SK-N-SH (cell line): ENCODE measurements at regions not wholly inside any gene's neighbourhood (a gene's known extent, or its start where the extent isn't known, plus 50 kb on each side); places are given as distances from the start of the nearest gene placed in this dataset.

Experiments used
- CTCF ChIA-PET: fragments of 300-600, 350-600 bp; formaldehyde crosslinking; extraction: SDS; loops from one replicate; lab custom pipeline; 2021; lab: Yijun Ruan, JAX
- POLR2A ChIA-PET: fragments of 350-600 bp; sonication (Branson Sonifier 250); formaldehyde crosslinking; extraction: SDS; loops from one replicate; lab custom pipeline; 2020; ENCODE audit warnings: antibody characterized with exemption, inconsistent platforms; lab: Yijun Ruan, JAX
- DNase-seq: peaks from one replicate; pipeline ENCODE4 v3.0.0; 2012
- H2AFZ ChIP-seq: fragments of 200-600 bp; sonication (generic); 2 replicates; pipeline ENCODE4 v1.8.1; 2016; ENCODE audit warnings: antibody characterized with exemption, mild to moderate bottlenecking, low read depth
- H3F3A ChIP-seq: fragments of 200-600 bp; sonication (generic); replicated peaks from 2 replicates; pipeline ENCODE3; 2016; ENCODE audit warnings: antibody characterized with exemption, mild to moderate bottlenecking; ENCODE audit not compliant: insufficient read depth
- H3K27ac ChIP-seq, 2 experiments: fragments of 200-500 bp in 1 of 2; fragments of 200-600 bp in 1 of 2; sonication (Bioruptor generic) in 1 of 2; sonication (generic), shearing (Covaris generic) in 1 of 2; 2 replicates each; pipeline versions ENCODE4 v1.5.1 to v1.6.1; 2014 to 2016; ENCODE audit warnings: low read depth in 2 of 2, inconsistent platforms in 1 of 2, low read length in 1 of 2, mild to moderate bottlenecking in 1 of 2, mixed read lengths in 1 of 2
- H3K27me3 ChIP-seq: fragments of 200-600 bp; sonication (generic), shearing (Covaris generic); 2 replicates; pipeline ENCODE4 v1.6.1; 2016; ENCODE audit warnings: mixed run types; ENCODE audit not compliant: insufficient read depth
- H3K36me3 ChIP-seq, 2 experiments: fragments of 200-500 bp in 1 of 2; fragments of 200-600 bp in 1 of 2; sonication (Bioruptor generic) in 1 of 2; sonication (generic) in 1 of 2; replicated peaks in 1 of 2; 2 replicates each; pipeline versions ENCODE3 to v1.5.1; 2014 to 2016; ENCODE audit warnings: low read length in 1 of 2, mild to moderate bottlenecking in 1 of 2; ENCODE audit not compliant: insufficient read depth in 2 of 2, control insufficient read depth in 1 of 2
- H3K4me1 ChIP-seq, 2 experiments: fragments of 200-500 bp in 1 of 2; fragments of 200-600 bp in 1 of 2; sonication (Bioruptor generic) in 1 of 2; sonication (generic), shearing (Covaris generic) in 1 of 2; 2 replicates each; pipeline versions ENCODE4 v1.5.1 to v1.6.1; 2014 to 2016; ENCODE audit warnings: low read depth in 1 of 2, low read length in 1 of 2, mixed run types in 1 of 2; ENCODE audit not compliant: insufficient read depth in 2 of 2, control insufficient read depth in 1 of 2
- H3K4me2 ChIP-seq: fragments of 200-600 bp; sonication (generic), shearing (Covaris generic); 2 replicates; pipeline ENCODE4 v1.6.1; 2017; ENCODE audit warnings: mixed run types
- H3K4me3 ChIP-seq, 2 experiments: fragments of 200-500 bp in 1 of 2; fragments of 200-600 bp in 1 of 2; sonication (Bioruptor generic) in 1 of 2; sonication (generic), shearing (Covaris generic) in 1 of 2; 2 replicates each; pipeline versions ENCODE4 v1.5.1 to v1.8.1; 2014 to 2016; ENCODE audit warnings: low read depth in 2 of 2, inconsistent platforms in 1 of 2, low read length in 1 of 2, mild to moderate bottlenecking in 1 of 2, mixed read lengths in 1 of 2, moderate library complexity in 1 of 2
- H3K79me2 ChIP-seq: fragments of 200-600 bp; sonication (generic); 2 replicates; pipeline ENCODE4 v1.8.1; 2017; ENCODE audit warnings: mild to moderate bottlenecking; ENCODE audit not compliant: insufficient read depth
- H3K9ac ChIP-seq: fragments of 200-600 bp; sonication (generic); 2 replicates; pipeline ENCODE4 v1.6.1; 2017; ENCODE audit warnings: mixed run types
- H3K9me2 ChIP-seq: fragments of 200-600 bp; sonication (generic); 2 replicates; pipeline ENCODE4 v1.6.1; 2017; ENCODE audit warnings: mixed run types
- H3K9me3 ChIP-seq: fragments of 200-600 bp; sonication (generic); 2 replicates; pipeline ENCODE4 v1.6.1; 2017; ENCODE audit warnings: mixed run types, mild to moderate bottlenecking, moderate library complexity
- H4K20me1 ChIP-seq: fragments of 200-600 bp; sonication (generic); 2 replicates; pipeline ENCODE4 v1.6.1; 2017; ENCODE audit warnings: mild to moderate bottlenecking, mixed run types; ENCODE audit not compliant: insufficient read depth
- CHD2 ChIP-seq: fragments of 150-350 bp; IDR thresholded peaks from 2 replicates; pipeline ENCODE4 v1.6.1; 2018; ENCODE audit warnings: low read length; ENCODE audit not compliant: partially characterized antibody
- ELF1 ChIP-seq: IDR thresholded peaks from 2 replicates; pipeline ENCODE4 v1.4.0; 2012
- FOSL2 ChIP-seq: IDR thresholded peaks from 2 replicates; pipeline ENCODE4 v1.4.0; 2012; ENCODE audit warnings: low read depth, mild to moderate bottlenecking, moderate library complexity, borderline replicate concordance
- JUND ChIP-seq: IDR thresholded peaks from 2 replicates; pipeline ENCODE4 v1.4.0; 2012
- MEF2A ChIP-seq: IDR thresholded peaks from 2 replicates; pipeline ENCODE4 v1.4.0; 2012; ENCODE audit warnings: low read depth, borderline replicate concordance
- NFIC ChIP-seq: IDR thresholded peaks from 2 replicates; pipeline ENCODE4 v1.4.0; 2012; ENCODE audit warnings: borderline replicate concordance
- RXRA ChIP-seq: IDR thresholded peaks from 2 replicates; pipeline ENCODE4 v1.4.0; 2012; ENCODE audit warnings: low read depth, mild to moderate bottlenecking, borderline replicate concordance
- SMC3 ChIP-seq: IDR thresholded peaks from 2 replicates; pipeline ENCODE4 v1.6.1; 2012; ENCODE audit warnings: low read depth, low read length, improper control_type of control experiment
- TAF1 ChIP-seq: IDR thresholded peaks from 2 replicates; pipeline ENCODE4 v1.6.1; 2012; ENCODE audit warnings: low read depth, mild to moderate bottlenecking, low read length, moderate library complexity, borderline replicate concordance
- TCF12 ChIP-seq: IDR thresholded peaks from 2 replicates; pipeline ENCODE4 v1.4.0; 2012
- YY1 ChIP-seq: IDR thresholded peaks from 2 replicates; pipeline ENCODE4 v1.4.0; 2012; ENCODE audit warnings: low read depth, mild to moderate bottlenecking
- WGBS: methylation state at CpG from one replicate; pipeline ENCODE4 v1.1.6; 2017; ENCODE audit warnings: low lambda C conversion rate; 5-methylcytosine and 5-hydroxymethylcytosine counted together
- TF ChIP-seq, protein P1 (sequence below): fragments of 150-350 bp; IDR thresholded peaks from 2 replicates; pipeline ENCODE4 v1.6.1; 2016; ENCODE audit warnings: mild to moderate bottlenecking, low read depth, low read length
- TF ChIP-seq, protein P2 (sequence below): IDR thresholded peaks from 2 replicates; pipeline ENCODE4 v1.4.0; 2012; ENCODE audit warnings: low read depth, borderline replicate concordance
- TF ChIP-seq, protein P3 (sequence below): IDR thresholded peaks from 2 replicates; pipeline ENCODE4 v1.4.0; 2012; ENCODE audit warnings: low read depth, borderline replicate concordance

DNA sequence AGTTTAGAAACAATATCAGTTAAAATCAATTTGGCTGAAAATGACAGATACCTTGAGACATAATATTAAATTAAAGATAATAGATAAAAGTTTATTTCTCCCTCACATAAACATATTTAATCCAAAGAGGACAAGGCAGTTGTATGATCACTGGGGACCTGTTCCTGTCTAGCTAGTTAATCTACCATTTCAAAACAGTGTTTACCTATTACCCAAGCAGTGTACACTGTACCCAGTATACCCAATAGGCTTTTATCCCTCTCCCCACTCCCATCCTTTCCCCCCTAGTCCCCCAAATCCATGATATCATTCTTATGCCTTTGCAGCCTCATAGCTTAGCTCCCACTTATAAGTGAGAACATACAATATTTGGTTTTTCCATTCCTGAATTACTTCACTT, 229.7 kb upstream of the LARGE1 start (continued):
- no peak for TF ChIP-seq CHD2

DNA sequence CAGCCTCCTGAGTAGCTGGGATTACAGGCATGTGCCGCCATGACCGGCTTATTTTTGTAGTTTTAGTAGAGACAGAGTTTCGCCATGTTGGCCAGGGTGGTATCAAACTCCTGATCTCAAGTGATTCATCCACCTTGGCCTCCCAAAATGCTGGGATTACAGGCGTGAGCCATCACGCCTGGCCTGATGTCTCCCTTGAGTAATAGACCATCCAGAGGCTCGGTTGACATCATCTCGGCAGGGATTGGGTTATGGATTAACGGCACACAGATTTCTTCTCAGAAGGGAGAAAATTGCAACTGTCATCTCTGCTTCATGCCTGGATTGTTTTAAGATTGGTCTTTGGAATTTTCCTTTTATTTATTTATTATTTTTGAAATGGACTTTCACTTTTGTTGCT, 239.2 kb upstream of the LARGE1 start:
- no peaks in the 10 kb centered on the region for H3K79me2 ChIP-seq
- no peaks in the 10 kb centered on the region for H3K9me3 ChIP-seq
- no peak overlapping the region for H3K4me3 ChIP-seq
- no peaks in the 10 kb centered on the region for H3K4me1 ChIP-seq
- H3K27me3 ChIP-seq: no peaks in the 10 kb centered on the region
- H3K9ac ChIP-seq: no peak overlapping the region
- no peak for DNase-seq
- ChIA-PET POLR2A (no interaction called here), CTCF (no interaction called here)
- H4K20me1 ChIP-seq: no peaks in the 10 kb centered on the region
- 4% methylated on average over 8 of the region's 8 CpGs for WGBS
- H3F3A ChIP-seq: no peaks in the 10 kb centered on the region
- H2AFZ ChIP-seq: no peak overlapping the region
- H3K4me2 ChIP-seq: no peak overlapping the region
- H3K36me3 ChIP-seq: no peaks in the 10 kb centered on the region
- no peak overlapping the region for H3K27ac ChIP-seq
- no peaks in the 10 kb centered on the region for H3K9me2 ChIP-seq
- no peak for TF ChIP-seq MEF2A
- TF ChIP-seq YY1: no peak
- no peak for TF ChIP-seq FOSL2
- TF ChIP-seq TCF12: no peak
- TF ChIP-seq CHD2: no peak
- no peak for TF ChIP-seq NFIC
- no peak for TF ChIP-seq ELF1
- TF ChIP-seq, protein P1, sequence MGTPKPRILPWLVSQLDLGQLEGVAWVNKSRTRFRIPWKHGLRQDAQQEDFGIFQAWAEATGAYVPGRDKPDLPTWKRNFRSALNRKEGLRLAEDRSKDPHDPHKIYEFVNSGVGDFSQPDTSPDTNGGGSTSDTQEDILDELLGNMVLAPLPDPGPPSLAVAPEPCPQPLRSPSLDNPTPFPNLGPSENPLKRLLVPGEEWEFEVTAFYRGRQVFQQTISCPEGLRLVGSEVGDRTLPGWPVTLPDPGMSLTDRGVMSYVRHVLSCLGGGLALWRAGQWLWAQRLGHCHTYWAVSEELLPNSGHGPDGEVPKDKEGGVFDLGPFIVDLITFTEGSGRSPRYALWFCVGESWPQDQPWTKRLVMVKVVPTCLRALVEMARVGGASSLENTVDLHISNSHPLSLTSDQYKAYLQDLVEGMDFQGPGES: no peak
- TF ChIP-seq RXRA: no peak
- TF ChIP-seq, protein P2, sequence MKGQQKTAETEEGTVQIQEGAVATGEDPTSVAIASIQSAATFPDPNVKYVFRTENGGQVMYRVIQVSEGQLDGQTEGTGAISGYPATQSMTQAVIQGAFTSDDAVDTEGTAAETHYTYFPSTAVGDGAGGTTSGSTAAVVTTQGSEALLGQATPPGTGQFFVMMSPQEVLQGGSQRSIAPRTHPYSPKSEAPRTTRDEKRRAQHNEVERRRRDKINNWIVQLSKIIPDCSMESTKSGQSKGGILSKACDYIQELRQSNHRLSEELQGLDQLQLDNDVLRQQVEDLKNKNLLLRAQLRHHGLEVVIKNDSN: no peak
- no peak for TF ChIP-seq SMC3
- TF ChIP-seq TAF1: no peak
- TF ChIP-seq, protein P3, sequence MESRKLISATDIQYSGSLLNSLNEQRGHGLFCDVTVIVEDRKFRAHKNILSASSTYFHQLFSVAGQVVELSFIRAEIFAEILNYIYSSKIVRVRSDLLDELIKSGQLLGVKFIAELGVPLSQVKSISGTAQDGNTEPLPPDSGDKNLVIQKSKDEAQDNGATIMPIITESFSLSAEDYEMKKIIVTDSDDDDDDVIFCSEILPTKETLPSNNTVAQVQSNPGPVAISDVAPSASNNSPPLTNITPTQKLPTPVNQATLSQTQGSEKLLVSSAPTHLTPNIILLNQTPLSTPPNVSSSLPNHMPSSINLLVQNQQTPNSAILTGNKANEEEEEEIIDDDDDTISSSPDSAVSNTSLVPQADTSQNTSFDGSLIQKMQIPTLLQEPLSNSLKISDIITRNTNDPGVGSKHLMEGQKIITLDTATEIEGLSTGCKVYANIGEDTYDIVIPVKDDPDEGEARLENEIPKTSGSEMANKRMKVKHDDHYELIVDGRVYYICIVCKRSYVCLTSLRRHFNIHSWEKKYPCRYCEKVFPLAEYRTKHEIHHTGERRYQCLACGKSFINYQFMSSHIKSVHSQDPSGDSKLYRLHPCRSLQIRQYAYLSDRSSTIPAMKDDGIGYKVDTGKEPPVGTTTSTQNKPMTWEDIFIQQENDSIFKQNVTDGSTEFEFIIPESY: no peak
- no peak for TF ChIP-seq JUND
